Adrenal gland (tissue), 5 donors: ENCODE measurements at regions not wholly inside any gene's neighbourhood (a gene's known extent, or its start where the extent isn't known, plus 50 kb on each side); places are given as distances from the start of the nearest gene placed in this dataset.

ENCODE experiments used
- CTCF ChIP-seq, 6 experiments: fragments of 450-650 bp in 4 of 6; fragments of 200-600 bp in 2 of 6; sonication (generic) in 1 of 6; IDR thresholded peaks; 1 replicate in 5 of 6; 2 replicates in 1 of 6; pipeline versions ENCODE4 v1.5.1 to v1.8.0; 2016 to 2021; ENCODE audit warnings: antibody characterized with exemption in 6 of 6, mild to moderate bottlenecking in 2 of 6, moderate library complexity in 1 of 6
- POLR2A ChIP-seq, 2 donors: fragments of 450-650 bp; IDR thresholded peaks; one replicate each; pipeline ENCODE4 v1.6.1; 2017; ENCODE audit warnings: antibody characterized with exemption in 2 of 2, mild to moderate bottlenecking in 2 of 2, moderate library complexity in 1 of 2
- donor health status: DM: no; HTN: no; CAD: no.

- TF ChIP-seq CTCF (IDR thresholded peaks at IDR 0.05): no peak
- no peak for TF ChIP-seq POLR2A (IDR thresholded peaks at IDR 0.05)
These were observed 177.3 kb downstream of the SATB1 start for GRCh38 chr3:18247776-18248310.
